Activated B cell treated with CpG ODN at 0.5 μM for 24 hours (primary cell): ENCODE measurements at regions not wholly inside any gene's neighbourhood (a gene's known extent, or its start where the extent isn't known, plus 50 kb on each side); places are given as distances from the start of the nearest gene placed in this dataset.

Experiments
- ATAC-seq: fragments of 200-7000 bp; cut with Tn5 transposase; one replicate; pipeline ENCODE4 v1.10.0; 2021; ENCODE audit warnings: low read depth, mild to moderate bottlenecking, moderate library complexity
- CTCF ChIA-PET: fragments of 350-600 bp; sonication (Branson Sonifier 250); formaldehyde crosslinking; loops from one replicate; lab custom pipeline; 2021; ENCODE audit warnings: antibody characterized with exemption; lab: Charles Lee
- POLR2A ChIA-PET: fragments of 350-600 bp; sonication (Branson Sonifier 250); formaldehyde crosslinking; loops from one replicate; lab custom pipeline; 2021; ENCODE audit warnings: antibody characterized with exemption; lab: Charles Lee
- DNase-seq: peaks from one replicate; pipeline ENCODE4 v3.0.0; 2022
- H3K27ac Mint-ChIP-seq: one replicate; pipeline ENCODE4 v1.8.0; 2020; ENCODE audit warnings: mixed read lengths
- H3K27me3 Mint-ChIP-seq: one replicate; pipeline ENCODE4 v1.8.0; 2021; ENCODE audit warnings: mixed read lengths
- H3K36me3 Mint-ChIP-seq: one replicate; pipeline ENCODE4 v1.8.0; 2021; ENCODE audit warnings: low read depth, mixed read lengths
- H3K4me1 Mint-ChIP-seq: one replicate; pipeline ENCODE4 v1.8.0; 2021; ENCODE audit warnings: mixed read lengths
- H3K4me3 Mint-ChIP-seq: one replicate; pipeline ENCODE4 v1.8.0; 2020; ENCODE audit warnings: mild to moderate bottlenecking, mixed read lengths
- H3K9me3 Mint-ChIP-seq: one replicate; pipeline ENCODE4 v1.8.0; 2020; ENCODE audit warnings: mixed read lengths
- intact Hi-C: fragments of 100-400 bp; cut with micrococcal nuclease; formaldehyde crosslinking; loops from one replicate; pipeline ENCODE4 v1.15.1; 2024
- TF ChIP-seq, protein P1 (sequence below): fragments of 200-600 bp; IDR thresholded peaks from one replicate; pipeline ENCODE4 v1.8.0; 2022; ENCODE audit warnings: antibody characterized with exemption, mild to moderate bottlenecking

DNA sequence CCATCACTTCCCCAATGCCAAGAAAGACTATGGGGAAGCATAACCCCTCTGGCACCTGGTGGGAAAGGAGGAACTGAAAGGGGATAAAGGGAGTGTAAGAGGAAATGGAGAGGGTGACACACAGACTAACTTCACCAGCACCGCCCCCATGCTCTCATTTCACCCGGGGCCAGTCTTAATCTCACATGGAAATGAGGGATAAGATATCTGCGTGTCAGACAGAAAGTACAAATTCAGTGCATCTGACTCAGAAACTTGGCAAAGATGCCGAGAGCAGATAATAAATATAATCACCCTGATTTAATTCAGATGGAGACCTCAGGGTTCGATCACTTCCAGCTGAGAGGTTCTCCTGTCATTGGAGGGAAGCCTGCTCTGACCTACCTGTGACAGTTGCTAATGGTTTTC lies 191.6 kb downstream of the DUSP6 start:
- DNase-seq = no peak

DNA sequence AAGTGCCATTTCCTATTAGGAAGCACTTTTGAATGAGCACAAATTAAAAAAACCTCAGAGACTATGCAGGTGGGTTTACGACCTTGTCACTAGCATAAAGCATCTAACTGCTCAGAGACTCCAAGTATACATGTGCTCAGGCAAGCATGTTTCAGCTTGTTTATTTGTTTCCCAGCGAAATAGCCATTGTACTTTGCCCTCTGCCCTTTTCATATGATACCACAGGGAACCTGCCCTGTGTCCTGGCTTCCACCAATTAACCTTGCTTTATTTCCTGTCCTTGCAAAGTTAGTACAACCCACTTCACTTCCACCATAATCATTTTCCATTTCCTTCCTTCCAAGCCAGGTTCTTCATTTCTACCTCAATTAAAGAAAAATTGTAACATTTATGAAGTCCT lies 194.9 kb downstream of the DUSP6 start:
- no peak for DNase-seq
- Mint-ChIP-seq H3K27ac (no peak overlapping the region), H3K4me1 (peaks cover 20% of the 10 kb centered on the region), H3K27me3 (no peaks in the 10 kb centered on the region), H3K36me3 (no peaks in the 10 kb centered on the region), H3K4me3 (no peak overlapping the region), H3K9me3 (peaks cover 3% of the 10 kb centered on the region)
- CTCF ChIA-PET = no interaction called here
- TF ChIP-seq, protein P1, sequence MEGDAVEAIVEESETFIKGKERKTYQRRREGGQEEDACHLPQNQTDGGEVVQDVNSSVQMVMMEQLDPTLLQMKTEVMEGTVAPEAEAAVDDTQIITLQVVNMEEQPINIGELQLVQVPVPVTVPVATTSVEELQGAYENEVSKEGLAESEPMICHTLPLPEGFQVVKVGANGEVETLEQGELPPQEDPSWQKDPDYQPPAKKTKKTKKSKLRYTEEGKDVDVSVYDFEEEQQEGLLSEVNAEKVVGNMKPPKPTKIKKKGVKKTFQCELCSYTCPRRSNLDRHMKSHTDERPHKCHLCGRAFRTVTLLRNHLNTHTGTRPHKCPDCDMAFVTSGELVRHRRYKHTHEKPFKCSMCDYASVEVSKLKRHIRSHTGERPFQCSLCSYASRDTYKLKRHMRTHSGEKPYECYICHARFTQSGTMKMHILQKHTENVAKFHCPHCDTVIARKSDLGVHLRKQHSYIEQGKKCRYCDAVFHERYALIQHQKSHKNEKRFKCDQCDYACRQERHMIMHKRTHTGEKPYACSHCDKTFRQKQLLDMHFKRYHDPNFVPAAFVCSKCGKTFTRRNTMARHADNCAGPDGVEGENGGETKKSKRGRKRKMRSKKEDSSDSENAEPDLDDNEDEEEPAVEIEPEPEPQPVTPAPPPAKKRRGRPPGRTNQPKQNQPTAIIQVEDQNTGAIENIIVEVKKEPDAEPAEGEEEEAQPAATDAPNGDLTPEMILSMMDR = no peak
- intact Hi-C loops = no loop called here
- no peak for ATAC-seq
- POLR2A ChIA-PET = no interaction called here

More for the DNA sequence above, 191.6 kb downstream of the DUSP6 start:
- Mint-ChIP-seq H3K36me3 (no peaks in the 10 kb centered on the region), H3K4me3 (no peak overlapping the region), H3K4me1 (peaks cover 31% of the 10 kb centered on the region), H3K27ac (no peak overlapping the region), H3K9me3 (no peaks in the 10 kb centered on the region), H3K27me3 (no peaks in the 10 kb centered on the region)
- intact Hi-C loops = loop anchor here (10.0 kb wide), 2 partner anchors 794 to 1126 kb away; a partner anchor contains a TSS
- ChIA-PET CTCF (no interaction called here), POLR2A (interaction anchor here (0.6 kb wide), 1 partner anchor 173 kb away, joined by 6 read pairs; no protein-coding TSS in a partner anchor)
- TF ChIP-seq, protein P1 = no peak
- ATAC-seq = peak; percentile 15

DNA sequence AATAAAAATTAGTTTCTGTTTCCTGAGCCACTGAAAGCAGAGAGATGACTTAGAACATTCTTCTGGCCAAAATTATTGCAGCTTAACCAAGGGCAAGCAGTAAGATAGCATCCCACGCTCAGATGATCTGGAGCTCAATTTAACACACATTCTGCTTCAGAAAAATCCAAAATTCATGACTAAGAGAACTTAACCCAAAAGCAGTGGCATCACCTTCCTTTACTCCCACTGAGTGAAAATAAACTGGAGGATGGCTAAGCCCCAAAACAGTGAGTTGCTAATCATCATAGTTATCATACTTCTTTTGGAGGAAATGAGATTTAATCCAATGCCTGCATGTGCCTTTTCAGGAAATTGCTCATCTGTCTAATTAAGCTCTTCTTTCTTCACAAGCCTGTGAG lies 195.4 kb downstream of the DUSP6 start:
- TF ChIP-seq, protein P1 = no peak
- POLR2A ChIA-PET = no interaction called here
- Mint-ChIP-seq H3K4me3 (no peak overlapping the region), H3K4me1 (peaks cover 20% of the 10 kb centered on the region), H3K36me3 (no peaks in the 10 kb centered on the region), H3K9me3 (peaks cover 3% of the 10 kb centered on the region), H3K27ac (no peak overlapping the region), H3K27me3 (no peaks in the 10 kb centered on the region)
- CTCF ChIA-PET = no interaction called here
- ATAC-seq (no peak), DNase-seq (no peak)
- intact Hi-C loops = no loop called here

DNA sequence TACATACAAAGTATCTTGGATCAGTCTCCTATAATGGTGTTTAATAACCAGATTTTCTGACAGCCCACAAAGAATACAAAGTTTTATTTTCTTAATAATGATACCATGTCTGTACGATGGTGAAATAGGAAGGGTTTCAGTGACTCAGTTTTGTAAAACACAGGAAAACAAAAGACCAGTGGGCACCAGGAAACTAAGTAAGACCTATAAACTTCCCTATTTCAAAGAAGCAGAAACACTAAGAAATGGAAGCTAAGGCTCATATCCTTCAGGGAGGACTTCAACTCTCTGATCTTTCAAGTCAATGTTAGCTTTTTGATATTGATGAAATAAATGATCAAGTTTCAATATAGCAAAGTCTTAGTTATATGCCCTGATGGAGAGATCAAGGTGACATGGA lies 196.0 kb downstream of the DUSP6 start:
- CTCF ChIA-PET = no interaction called here
- DNase-seq = no peak

DNA sequence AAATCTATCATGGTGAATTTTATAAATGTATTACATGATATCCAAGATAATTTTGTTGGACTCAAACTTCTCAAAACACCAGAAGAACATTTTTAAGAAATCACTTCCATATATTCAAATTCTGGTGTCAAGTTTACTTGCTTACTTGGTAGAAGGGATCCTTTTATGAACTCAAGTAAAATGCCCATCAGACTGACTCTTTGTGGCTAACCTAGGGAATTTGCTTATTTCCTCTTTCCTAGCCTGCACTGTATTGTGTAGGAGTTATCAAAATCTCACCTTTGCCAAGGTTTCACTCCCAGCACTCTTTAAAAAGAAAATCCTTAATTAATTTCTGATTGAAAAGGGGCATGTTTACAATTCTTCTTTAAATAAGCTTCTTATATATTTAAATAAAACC lies 196.5 kb downstream of the DUSP6 start:
- Mint-ChIP-seq H3K4me1 (peaks cover 20% of the 10 kb centered on the region), H3K36me3 (no peaks in the 10 kb centered on the region), H3K27me3 (no peaks in the 10 kb centered on the region), H3K4me3 (no peak overlapping the region), H3K27ac (no peak overlapping the region), H3K9me3 (peaks cover 4% of the 10 kb centered on the region)
- ChIA-PET POLR2A (no interaction called here), CTCF (no interaction called here)
- intact Hi-C loops = no loop called here
- DNase-seq (no peak), ATAC-seq (no peak)
- TF ChIP-seq, protein P1 = no peak

More for the DNA sequence above, 196.0 kb downstream of the DUSP6 start:
- H3K27me3 Mint-ChIP-seq = no peaks in the 10 kb centered on the region
- no peaks in the 10 kb centered on the region for H3K36me3 Mint-ChIP-seq
- ATAC-seq = no peak
- H3K4me3 Mint-ChIP-seq = no peak overlapping the region
- POLR2A ChIA-PET = no interaction called here
- H3K27ac Mint-ChIP-seq = no peak overlapping the region
- peaks cover 3% of the 10 kb centered on the region for H3K9me3 Mint-ChIP-seq
- TF ChIP-seq, protein P1 = no peak
- H3K4me1 Mint-ChIP-seq = peaks cover 20% of the 10 kb centered on the region
- intact Hi-C loops = no loop called here
